Lower leg skin (tissue), 4 donors: ENCODE measurements at regions not wholly inside any gene's neighbourhood (a gene's known extent, or its start where the extent isn't known, plus 50 kb on each side); places are given as distances from the start of the nearest gene placed in this dataset.
"Not testable (repeated sequence)": the region's sequence is repeated elsewhere in the genome, so short reads cannot be mapped to it uniquely, and the experiment has no call there.

Experiments used
- DNase-seq, 2 donors: peaks; one replicate each; pipeline ENCODE4 v3.0.0-alpha.2; 2019; ENCODE audit warnings: low spot score in 2 of 2
- H3K4me3 ChIP-seq: fragments of 200-600 bp; sonication (generic); 2 replicates; pipeline ENCODE4 v1.5.1; 2017; ENCODE audit warnings: mild to moderate bottlenecking, low read depth; ENCODE audit not compliant: poor library complexity, severe bottlenecking
- CTCF ChIP-seq, 3 donors: fragments of 450-650 bp; IDR thresholded peaks; one replicate each; pipeline ENCODE4 v1.5.1; 2016; ENCODE audit warnings: antibody characterized with exemption in 3 of 3, mild to moderate bottlenecking in 3 of 3, moderate library complexity in 2 of 3
- POLR2A ChIP-seq, 2 donors: fragments of 450-650 bp; IDR thresholded peaks; one replicate each; pipeline ENCODE4 v1.6.1; 2016 to 2017; ENCODE audit warnings: antibody characterized with exemption in 2 of 2, mild to moderate bottlenecking in 1 of 2, moderate library complexity in 1 of 2
- WGBS, 2 donors: methylation state at CpG; one replicate each; pipeline ENCODE4 v1.1.5; 2018; 5-methylcytosine and 5-hydroxymethylcytosine counted together
- intact Hi-C: fragments of 100-400 bp; cut with DNase I; formaldehyde crosslinking; loops from one replicate; pipeline ENCODE4 v1.15.0; 2023; ENCODE audit warnings: low total_unique reads

DNA sequence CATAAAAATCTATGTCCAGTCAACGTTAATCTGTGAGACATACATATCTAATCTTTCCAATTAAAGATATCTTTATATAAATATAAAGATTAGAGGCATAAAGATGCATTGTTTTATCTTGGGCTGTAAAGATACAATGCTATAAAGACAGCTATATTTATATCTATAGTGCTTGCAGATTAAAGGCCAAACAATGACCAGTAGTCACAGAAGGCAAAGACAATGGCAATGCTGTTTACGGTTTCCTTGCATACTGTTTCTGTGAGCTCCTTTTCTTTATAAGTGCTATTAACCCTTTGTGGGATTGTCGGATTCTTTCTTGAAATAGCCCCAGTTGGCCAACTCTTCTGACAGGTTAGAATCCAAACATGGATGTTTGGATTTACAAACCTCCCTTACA is 85.5 kb upstream of the SALL1 start:
- TF ChIP-seq POLR2A (IDR thresholded peaks at IDR 0.05) (no peak), CTCF (IDR thresholded peaks at IDR 0.05) (no peak)
- intact Hi-C loops: no loop called here
- no peak overlapping the region for H3K4me3 ChIP-seq
- 50 to 51% methylated on average over 3 of the region's 3 CpGs for WGBS, 2 donors
- DNase-seq: no peak

DNA sequence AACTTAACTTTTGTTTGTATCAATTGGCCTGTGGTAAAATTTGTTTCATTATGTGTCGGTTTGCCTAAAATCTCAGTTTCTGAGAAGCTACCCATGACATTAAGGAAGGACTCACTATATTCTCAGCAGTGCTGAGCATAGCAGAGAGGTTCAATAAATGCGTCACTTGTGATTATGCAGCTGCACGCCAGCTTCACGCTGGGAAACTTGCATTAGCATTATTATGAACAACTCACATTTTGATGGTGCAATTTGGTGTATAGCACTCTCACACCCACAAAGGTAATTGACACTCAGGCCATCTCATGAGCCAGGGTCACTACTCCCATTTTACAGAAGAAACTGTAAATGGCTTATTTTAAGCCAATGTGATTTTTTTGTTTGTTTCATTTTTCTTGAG is 80.6 kb upstream of the SALL1 start:
- DNase-seq: no peak
- intact Hi-C loops: no loop called here
- WGBS, 2 donors: 72 to 74% methylated on average over 4 of the region's 4 CpGs
- H3K4me3 ChIP-seq: no peak overlapping the region
- TF ChIP-seq CTCF (IDR thresholded peaks at IDR 0.05) (no peak), POLR2A (IDR thresholded peaks at IDR 0.05) (no peak)

- DNase-seq, intact Hi-C loops, H3K4me3 ChIP-seq: not testable (repeated sequence)
- WGBS, 2 donors: 64 to 83% methylated on average over 1 of the region's 1 CpG
These were observed 79.0 kb upstream of the SALL1 start for GRCh38 chr16:51230035-51230434.

- H3K4me3 ChIP-seq: no peak overlapping the region
- 66 to 70% methylated on average over 8 of the region's 8 CpGs for WGBS, 2 donors
- no peak for TF ChIP-seq CTCF (IDR thresholded peaks at IDR 0.05)
- TF ChIP-seq POLR2A (IDR thresholded peaks at IDR 0.05): no peak
- DNase-seq: no peak
- intact Hi-C loops: no loop called here
These were observed 77.1 kb upstream of the SALL1 start for GRCh38 chr16:51228097-51228659.

GRCh38 chr16:51225878-51226277 is 74.8 kb upstream of the SALL1 start:
- DNase-seq: no peak
- intact Hi-C loops: no loop called here
- TF ChIP-seq CTCF (IDR thresholded peaks at IDR 0.05) (no peak), POLR2A (IDR thresholded peaks at IDR 0.05) (no peak)
- 83 to 84% methylated on average over 6 of the region's 6 CpGs for WGBS, 2 donors
- H3K4me3 ChIP-seq: no peak overlapping the region

- WGBS, 2 donors: 94 to 95% methylated on average over 2 of the region's 2 CpGs
- no peak overlapping the region for H3K4me3 ChIP-seq
- TF ChIP-seq CTCF (IDR thresholded peaks at IDR 0.05): no peak
- no peak for TF ChIP-seq POLR2A (IDR thresholded peaks at IDR 0.05)
- no peak for DNase-seq
- intact Hi-C loops: no loop called here
These were observed 73.2 kb upstream of the SALL1 start for GRCh38 chr16:51224317-51224716.
